Hepatocyte (in vitro differentiated cells): ENCODE measurements at regions not wholly inside any gene's neighbourhood (a gene's known extent, or its start where the extent isn't known, plus 50 kb on each side); places are given as distances from the start of the nearest gene placed in this dataset.

Experiments used
- DNase-seq: peaks from one replicate; pipeline ENCODE4 v3.0.0-alpha.2; 2016; ENCODE audit warnings: low spot score
- H2AFZ ChIP-seq: fragments of 200-600 bp; sonication (generic); 2 replicates; pipeline ENCODE4 v1.6.0; 2016; ENCODE audit warnings: antibody characterized with exemption, mild to moderate bottlenecking
- H3K27ac ChIP-seq: fragments of 200-600 bp; sonication (generic); 2 replicates; pipeline ENCODE4 v1.5.1; 2016; ENCODE audit warnings: mild to moderate bottlenecking
- H3K27me3 ChIP-seq: fragments of 200-600 bp; sonication (generic); 2 replicates; pipeline ENCODE4 v1.6.1; 2016
- H3K36me3 ChIP-seq: fragments of 200-600 bp; sonication (generic); replicated peaks from 2 replicates; pipeline ENCODE4 v1.5.1; 2016; ENCODE audit warnings: low read depth; ENCODE audit not compliant: insufficient read depth
- H3K4me1 ChIP-seq: fragments of 200-600 bp; sonication (generic); 2 replicates; pipeline ENCODE4 v1.5.1; 2016; ENCODE audit warnings: mild to moderate bottlenecking, moderate library complexity; ENCODE audit not compliant: insufficient read depth
- H3K4me2 ChIP-seq: fragments of 200-600 bp; sonication (generic); 2 replicates; pipeline ENCODE4 v1.6.0; 2016
- H3K4me3 ChIP-seq: fragments of 200-600 bp; sonication (generic); 2 replicates; pipeline ENCODE4 v1.5.1; 2016; ENCODE audit warnings: mild to moderate bottlenecking
- H3K79me2 ChIP-seq: fragments of 200-600 bp; sonication (generic); 2 replicates; pipeline ENCODE4 v1.6.0; 2017; ENCODE audit warnings: mild to moderate bottlenecking
- H3K9me2 ChIP-seq: fragments of 200-600 bp; sonication (generic); replicated peaks from 2 replicates; pipeline ENCODE4 v1.6.0; 2017; ENCODE audit warnings: mild to moderate bottlenecking; ENCODE audit not compliant: insufficient read depth
- H3K9me3 ChIP-seq: fragments of 200-600 bp; sonication (generic); 2 replicates; pipeline ENCODE4 v1.5.1; 2016; ENCODE audit warnings: low read depth, mild to moderate bottlenecking
- H4K20me1 ChIP-seq: fragments of 200-600 bp; sonication (generic); 2 replicates; pipeline ENCODE4 v1.6.0; 2016; ENCODE audit warnings: mild to moderate bottlenecking; ENCODE audit not compliant: insufficient read depth, poor library complexity, severe bottlenecking
- EZH2 ChIP-seq: fragments of 200-600 bp; sonication (generic); IDR thresholded peaks from 2 replicates; pipeline ENCODE4 v1.6.1; 2016; ENCODE audit warnings: antibody characterized with exemption, mild to moderate bottlenecking, borderline replicate concordance
- EZH2phosphoT487 ChIP-seq: fragments of 200-600 bp; sonication (generic); IDR thresholded peaks from one replicate; pipeline ENCODE4 v1.6.1; 2018; ENCODE audit warnings: antibody characterized with exemption, mild to moderate bottlenecking, low read depth, moderate library complexity; ENCODE audit not compliant: unreplicated experiment, severe bottlenecking
- WGBS: methylation state at CpG from one replicate; pipeline ENCODE4 v1.1.6; 2016; ENCODE audit warnings: low lambda C conversion rate; ENCODE audit errors: missing lambda C conversion rate; 5-methylcytosine and 5-hydroxymethylcytosine counted together
- TF ChIP-seq, protein P1 (sequence below): fragments of 200-600 bp; sonication (generic); IDR thresholded peaks from 2 replicates; pipeline ENCODE4 v1.5.1; 2016; ENCODE audit warnings: antibody characterized with exemption, mild to moderate bottlenecking; ENCODE audit not compliant: poor library complexity

DNA sequence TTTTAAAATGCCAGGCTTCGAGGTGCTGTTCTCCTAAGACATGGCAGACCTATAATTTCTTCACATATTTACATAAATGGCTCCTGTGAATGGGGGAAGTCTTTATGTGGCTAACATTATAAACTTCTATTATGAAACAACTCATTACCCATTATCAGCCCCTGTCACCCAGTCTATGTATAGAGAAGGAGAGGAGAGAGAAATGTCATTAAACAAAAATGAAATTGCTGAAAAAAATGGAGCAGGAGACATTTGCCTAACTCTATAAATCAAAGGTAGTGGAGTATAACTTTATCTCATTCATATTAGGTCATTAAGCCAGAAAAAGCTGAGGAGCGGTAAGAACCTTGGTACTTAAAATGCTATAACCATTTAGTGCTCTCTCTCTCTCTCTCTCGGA lies 71.9 kb upstream of the KRR1 start:
- H3K4me2 ChIP-seq = no peak overlapping the region
- 82% methylated on average over 3 of the region's 3 CpGs for WGBS
- H3K4me1 ChIP-seq = no peaks in the 10 kb centered on the region

DNA sequence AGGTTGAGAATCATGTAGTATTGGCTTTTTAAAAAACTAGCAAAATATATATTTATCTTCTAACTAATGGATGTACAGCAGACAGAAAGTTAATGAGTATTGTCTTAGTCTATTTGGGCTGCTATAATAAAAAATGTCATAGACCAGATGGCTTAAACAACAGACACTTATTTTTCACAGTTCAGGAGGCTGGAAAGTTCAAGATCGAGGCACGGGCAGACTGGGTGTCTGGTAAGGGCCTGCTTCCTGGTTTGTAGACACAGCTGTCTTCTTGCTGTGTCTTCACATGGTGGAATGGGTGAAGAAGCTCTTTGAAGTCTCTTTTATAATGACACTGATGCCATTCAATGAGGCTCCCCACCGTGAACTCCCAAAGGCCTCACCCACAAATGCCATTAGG lies 70.1 kb upstream of the KRR1 start:
- WGBS = 63% methylated on average over 3 of the region's 3 CpGs
- Histone ChIP-seq H3K4me3 (no peak overlapping the region), H3K9me3 (no peaks in the 10 kb centered on the region), H3K79me2 (no peaks in the 10 kb centered on the region), H3K4me2 (no peak overlapping the region), H3K4me1 (no peaks in the 10 kb centered on the region), H3K9me2 (no peaks in the 10 kb centered on the region), H2AFZ (no peak overlapping the region), H4K20me1 (no peaks in the 10 kb centered on the region), H3K27ac (no peak overlapping the region), H3K36me3 (no peaks in the 10 kb centered on the region), H3K27me3 (no peaks in the 10 kb centered on the region)
- no peak for DNase-seq
- TF ChIP-seq EZH2phosphoT487 (no peak), EZH2 (no peak)
- TF ChIP-seq, protein P1, sequence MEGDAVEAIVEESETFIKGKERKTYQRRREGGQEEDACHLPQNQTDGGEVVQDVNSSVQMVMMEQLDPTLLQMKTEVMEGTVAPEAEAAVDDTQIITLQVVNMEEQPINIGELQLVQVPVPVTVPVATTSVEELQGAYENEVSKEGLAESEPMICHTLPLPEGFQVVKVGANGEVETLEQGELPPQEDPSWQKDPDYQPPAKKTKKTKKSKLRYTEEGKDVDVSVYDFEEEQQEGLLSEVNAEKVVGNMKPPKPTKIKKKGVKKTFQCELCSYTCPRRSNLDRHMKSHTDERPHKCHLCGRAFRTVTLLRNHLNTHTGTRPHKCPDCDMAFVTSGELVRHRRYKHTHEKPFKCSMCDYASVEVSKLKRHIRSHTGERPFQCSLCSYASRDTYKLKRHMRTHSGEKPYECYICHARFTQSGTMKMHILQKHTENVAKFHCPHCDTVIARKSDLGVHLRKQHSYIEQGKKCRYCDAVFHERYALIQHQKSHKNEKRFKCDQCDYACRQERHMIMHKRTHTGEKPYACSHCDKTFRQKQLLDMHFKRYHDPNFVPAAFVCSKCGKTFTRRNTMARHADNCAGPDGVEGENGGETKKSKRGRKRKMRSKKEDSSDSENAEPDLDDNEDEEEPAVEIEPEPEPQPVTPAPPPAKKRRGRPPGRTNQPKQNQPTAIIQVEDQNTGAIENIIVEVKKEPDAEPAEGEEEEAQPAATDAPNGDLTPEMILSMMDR = no peak

More for the DNA sequence above, 71.9 kb upstream of the KRR1 start:
- Histone ChIP-seq H3K9me2 (no peaks in the 10 kb centered on the region), H3K4me3 (no peak overlapping the region), H3K9me3 (no peaks in the 10 kb centered on the region), H2AFZ (no peak overlapping the region), H3K79me2 (no peaks in the 10 kb centered on the region), H3K36me3 (no peaks in the 10 kb centered on the region), H3K27ac (no peak overlapping the region), H4K20me1 (no peaks in the 10 kb centered on the region), H3K27me3 (no peaks in the 10 kb centered on the region)
- no peak for DNase-seq
- TF ChIP-seq EZH2phosphoT487 = no peak
- TF ChIP-seq, protein P1 = no peak
- TF ChIP-seq EZH2 = no peak

GRCh38 chr12:75579552-75579951 lies 68.1 kb upstream of the KRR1 start:
- Histone ChIP-seq H2AFZ (no peak overlapping the region), H3K9me2 (no peaks in the 10 kb centered on the region), H3K9me3 (no peaks in the 10 kb centered on the region), H3K27me3 (no peaks in the 10 kb centered on the region), H3K4me2 (no peak overlapping the region), H3K4me1 (no peaks in the 10 kb centered on the region), H4K20me1 (no peaks in the 10 kb centered on the region), H3K36me3 (no peaks in the 10 kb centered on the region), H3K4me3 (no peak overlapping the region), H3K27ac (no peak overlapping the region), H3K79me2 (no peaks in the 10 kb centered on the region)
- TF ChIP-seq EZH2 = no peak
- TF ChIP-seq, protein P1 = no peak
- no peak for TF ChIP-seq EZH2phosphoT487
- DNase-seq = no peak
- WGBS = 74% methylated on average over 3 of the region's 3 CpGs

GRCh38 chr12:75578546-75578945 lies 67.1 kb upstream of the KRR1 start:
- Histone ChIP-seq H2AFZ (no peak overlapping the region), H4K20me1 (no peaks in the 10 kb centered on the region), H3K36me3 (no peaks in the 10 kb centered on the region), H3K4me3 (no peak overlapping the region), H3K4me2 (no peak overlapping the region), H3K9me3 (no peaks in the 10 kb centered on the region), H3K4me1 (no peaks in the 10 kb centered on the region), H3K79me2 (no peaks in the 10 kb centered on the region), H3K27me3 (no peaks in the 10 kb centered on the region), H3K9me2 (no peaks in the 10 kb centered on the region), H3K27ac (no peak overlapping the region)
- no peak for DNase-seq
- 47% methylated on average over 2 of the region's 2 CpGs for WGBS
- no peak for TF ChIP-seq EZH2phosphoT487
- TF ChIP-seq EZH2 = no peak
- TF ChIP-seq, protein P1 = no peak
